ENCODE measurements at regions not wholly inside any gene's neighbourhood (a gene's known extent, or its start where the extent isn't known, plus 50 kb on each side); places are given as distances from the start of the nearest gene placed in this dataset.
"Not testable (repeated sequence)": the region's sequence is repeated elsewhere in the genome, so short reads cannot be mapped to it uniquely, and the experiment has no call there.

GRCh38 chr18:64734063-64734462 is 585.2 kb upstream of the LINC00305 start:
- no peaks in the 10 kb centered on the region for H3K27me3 ChIP-seq (ENCODE audit: insufficient read depth, low read length)
- no peaks in the 10 kb centered on the region for H3K79me1 ChIP-seq (ENCODE audit: low read length)
- no peak overlapping the region for H3K18ac ChIP-seq (ENCODE audit: low read length)
- H2AK5ac ChIP-seq (ENCODE audit: low read length) = no peak overlapping the region
- no peak overlapping the region for H3K4me2 ChIP-seq (ENCODE audit: low read length)
- no peaks in the 10 kb centered on the region for H3K79me2 ChIP-seq (ENCODE audit: control insufficient read depth, insufficient read depth, low read length, poor library complexity)
- H2AFZ ChIP-seq (ENCODE audit: insufficient read depth, low read length, poor library complexity) = no peak overlapping the region
- no peak overlapping the region for H3K23ac ChIP-seq (ENCODE audit: low read length)
- no peak overlapping the region for H3K4me3 ChIP-seq (ENCODE audit: low read depth, low read length)
- no peak overlapping the region for H3K9ac ChIP-seq (ENCODE audit: low read length)
- no peak overlapping the region for H4K8ac ChIP-seq (ENCODE audit: low read depth, low read length)
- no peak for DNase-seq
- H4K12ac ChIP-seq (ENCODE audit: low read depth, low read length) = no peak overlapping the region
- H2BK120ac ChIP-seq (ENCODE audit: insufficient read depth, low read length, poor library complexity) = no peak overlapping the region
- no peak overlapping the region for H4K91ac ChIP-seq (ENCODE audit: low read depth, low read length)
- no CpG with 5 or more reads among the region's 2 CpGs for WGBS (ENCODE audit: extremely low coverage, insufficient coverage, insufficient read length)
- no peak overlapping the region for H2BK12ac ChIP-seq (ENCODE audit: low read length)
- no peaks in the 10 kb centered on the region for H3K36me3 ChIP-seq (ENCODE audit: control insufficient read depth in 1 of 2, insufficient read depth in 2 of 2, low read length in 2 of 2)
- no peak overlapping the region for H3K27ac ChIP-seq (ENCODE audit: low read depth, low read length)
- no peaks in the 10 kb centered on the region for H3K9me3 ChIP-seq (ENCODE audit: insufficient read depth, low read depth, low read length)
- H3K4me1 ChIP-seq (ENCODE audit: control insufficient read depth in 1 of 2, insufficient read depth in 2 of 2, low read length in 2 of 2) = no peaks in the 10 kb centered on the region
- H2BK5ac ChIP-seq (ENCODE audit: low read depth, low read length, poor library complexity) = no peak overlapping the region
- H3K4ac ChIP-seq (ENCODE audit: low read depth, low read length) = no peak overlapping the region
- H3K14ac ChIP-seq (ENCODE audit: low read length) = no peak overlapping the region

- H2BK120ac ChIP-seq (ENCODE audit: insufficient read depth, low read length, poor library complexity); H3K79me2 ChIP-seq (ENCODE audit: control insufficient read depth, insufficient read depth, low read length, poor library complexity); H3K27me3 ChIP-seq (ENCODE audit: insufficient read depth, low read length); H4K12ac ChIP-seq (ENCODE audit: low read depth, low read length); H3K27ac ChIP-seq (ENCODE audit: low read depth, low read length); H3K4me1 ChIP-seq (ENCODE audit: control insufficient read depth in 1 of 2, insufficient read depth in 2 of 2, low read length in 2 of 2); H4K8ac ChIP-seq (ENCODE audit: low read depth, low read length); H2AK5ac ChIP-seq (ENCODE audit: low read length); H3K18ac ChIP-seq (ENCODE audit: low read length); H3K9me3 ChIP-seq (ENCODE audit: insufficient read depth, low read depth, low read length); H2BK12ac ChIP-seq (ENCODE audit: low read length); H3K79me1 ChIP-seq (ENCODE audit: low read length); H2AFZ ChIP-seq (ENCODE audit: insufficient read depth, low read length, poor library complexity); H3K4me3 ChIP-seq (ENCODE audit: low read depth, low read length); DNase-seq; H3K36me3 ChIP-seq (ENCODE audit: control insufficient read depth in 1 of 2, insufficient read depth in 2 of 2, low read length in 2 of 2); H2BK5ac ChIP-seq (ENCODE audit: low read depth, low read length, poor library complexity); H3K14ac ChIP-seq (ENCODE audit: low read length); H3K23ac ChIP-seq (ENCODE audit: low read length); H3K4me2 ChIP-seq (ENCODE audit: low read length); H4K91ac ChIP-seq (ENCODE audit: low read depth, low read length); H3K4ac ChIP-seq (ENCODE audit: low read depth, low read length); H3K9ac ChIP-seq (ENCODE audit: low read length): not testable (repeated sequence)
- no CpG with 5 or more reads among the region's 39 CpGs for WGBS (ENCODE audit: extremely low coverage, insufficient coverage, insufficient read length)
These were observed 576.8 kb upstream of the LINC00305 start for GRCh38 chr18:64725657-64726056.

GRCh38 chr18:64720781-64721464 is 572.0 kb upstream of the LINC00305 start:
- Histone ChIP-seq H3K4ac (ENCODE audit: low read depth, low read length) (no peak overlapping the region), H3K79me1 (ENCODE audit: low read length) (no peaks in the 10 kb centered on the region), H3K4me2 (ENCODE audit: low read length) (no peak overlapping the region), H3K14ac (ENCODE audit: low read length) (no peak overlapping the region), H3K4me1 (ENCODE audit: control insufficient read depth in 1 of 2, insufficient read depth in 2 of 2, low read length in 2 of 2) (no peaks in the 10 kb centered on the region), H3K18ac (ENCODE audit: low read length) (no peak overlapping the region), H3K4me3 (ENCODE audit: low read depth, low read length) (no peak overlapping the region), H3K27ac (ENCODE audit: low read depth, low read length) (no peak overlapping the region), H4K91ac (ENCODE audit: low read depth, low read length) (no peak overlapping the region), H4K8ac (ENCODE audit: low read depth, low read length) (no peak overlapping the region), H3K27me3 (ENCODE audit: insufficient read depth, low read length) (no peaks in the 10 kb centered on the region), H2BK120ac (ENCODE audit: insufficient read depth, low read length, poor library complexity) (no peak overlapping the region), H3K9ac (ENCODE audit: low read length) (no peak overlapping the region), H2AFZ (ENCODE audit: insufficient read depth, low read length, poor library complexity) (no peak overlapping the region), H2BK5ac (ENCODE audit: low read depth, low read length, poor library complexity) (no peak overlapping the region), H4K12ac (ENCODE audit: low read depth, low read length) (no peak overlapping the region), H3K79me2 (ENCODE audit: control insufficient read depth, insufficient read depth, low read length, poor library complexity) (no peaks in the 10 kb centered on the region), H2BK12ac (ENCODE audit: low read length) (no peak overlapping the region), H3K9me3 (ENCODE audit: insufficient read depth, low read depth, low read length) (no peaks in the 10 kb centered on the region), H3K36me3 (ENCODE audit: control insufficient read depth in 1 of 2, insufficient read depth in 2 of 2, low read length in 2 of 2) (no peaks in the 10 kb centered on the region), H3K23ac (ENCODE audit: low read length) (no peak overlapping the region), H2AK5ac (ENCODE audit: low read length) (no peak overlapping the region)
- DNase-seq = no peak
- no CpG with 5 or more reads among the region's 19 CpGs for WGBS (ENCODE audit: extremely low coverage, insufficient coverage, insufficient read length)

- no peaks in the 10 kb centered on the region for H3K79me1 ChIP-seq (ENCODE audit: low read length)
- no peak overlapping the region for H3K4me2 ChIP-seq (ENCODE audit: low read length)
- H2BK12ac ChIP-seq (ENCODE audit: low read length) = no peak overlapping the region
- H2BK120ac ChIP-seq (ENCODE audit: insufficient read depth, low read length, poor library complexity) = no peak overlapping the region
- H4K91ac ChIP-seq (ENCODE audit: low read depth, low read length) = no peak overlapping the region
- H4K8ac ChIP-seq (ENCODE audit: low read depth, low read length) = no peak overlapping the region
- H3K9ac ChIP-seq (ENCODE audit: low read length) = no peak overlapping the region
- H4K12ac ChIP-seq (ENCODE audit: low read depth, low read length) = no peak overlapping the region
- WGBS (ENCODE audit: extremely low coverage, insufficient coverage, insufficient read length) = no CpG with 5 or more reads among the region's 6 CpGs
- H2BK5ac ChIP-seq (ENCODE audit: low read depth, low read length, poor library complexity) = no peak overlapping the region
- H3K4ac ChIP-seq (ENCODE audit: low read depth, low read length) = no peak overlapping the region
- no peak for DNase-seq
- no peak overlapping the region for H3K18ac ChIP-seq (ENCODE audit: low read length)
- no peaks in the 10 kb centered on the region for H3K79me2 ChIP-seq (ENCODE audit: control insufficient read depth, insufficient read depth, low read length, poor library complexity)
- no peaks in the 10 kb centered on the region for H3K27me3 ChIP-seq (ENCODE audit: insufficient read depth, low read length)
- no peak overlapping the region for H2AFZ ChIP-seq (ENCODE audit: insufficient read depth, low read length, poor library complexity)
- H2AK5ac ChIP-seq (ENCODE audit: low read length) = no peak overlapping the region
- no peak overlapping the region for H3K27ac ChIP-seq (ENCODE audit: low read depth, low read length)
- H3K4me1 ChIP-seq (ENCODE audit: control insufficient read depth in 1 of 2, insufficient read depth in 2 of 2, low read length in 2 of 2) = no peaks in the 10 kb centered on the region
- no peak overlapping the region for H3K23ac ChIP-seq (ENCODE audit: low read length)
- H3K4me3 ChIP-seq (ENCODE audit: low read depth, low read length) = no peak overlapping the region
- H3K14ac ChIP-seq (ENCODE audit: low read length) = no peak overlapping the region
- no peaks in the 10 kb centered on the region for H3K9me3 ChIP-seq (ENCODE audit: insufficient read depth, low read depth, low read length)
- H3K36me3 ChIP-seq (ENCODE audit: control insufficient read depth in 1 of 2, insufficient read depth in 2 of 2, low read length in 2 of 2) = no peaks in the 10 kb centered on the region
These were observed 569.9 kb upstream of the LINC00305 start for GRCh38 chr18:64718808-64719207.

Measured in trophoblast cell (in vitro differentiated cells and primary cell).